ENCODE measurements at regions not wholly inside any gene's neighbourhood (a gene's known extent, or its start where the extent isn't known, plus 50 kb on each side); places are given as distances from the start of the nearest gene placed in this dataset.

DNA sequence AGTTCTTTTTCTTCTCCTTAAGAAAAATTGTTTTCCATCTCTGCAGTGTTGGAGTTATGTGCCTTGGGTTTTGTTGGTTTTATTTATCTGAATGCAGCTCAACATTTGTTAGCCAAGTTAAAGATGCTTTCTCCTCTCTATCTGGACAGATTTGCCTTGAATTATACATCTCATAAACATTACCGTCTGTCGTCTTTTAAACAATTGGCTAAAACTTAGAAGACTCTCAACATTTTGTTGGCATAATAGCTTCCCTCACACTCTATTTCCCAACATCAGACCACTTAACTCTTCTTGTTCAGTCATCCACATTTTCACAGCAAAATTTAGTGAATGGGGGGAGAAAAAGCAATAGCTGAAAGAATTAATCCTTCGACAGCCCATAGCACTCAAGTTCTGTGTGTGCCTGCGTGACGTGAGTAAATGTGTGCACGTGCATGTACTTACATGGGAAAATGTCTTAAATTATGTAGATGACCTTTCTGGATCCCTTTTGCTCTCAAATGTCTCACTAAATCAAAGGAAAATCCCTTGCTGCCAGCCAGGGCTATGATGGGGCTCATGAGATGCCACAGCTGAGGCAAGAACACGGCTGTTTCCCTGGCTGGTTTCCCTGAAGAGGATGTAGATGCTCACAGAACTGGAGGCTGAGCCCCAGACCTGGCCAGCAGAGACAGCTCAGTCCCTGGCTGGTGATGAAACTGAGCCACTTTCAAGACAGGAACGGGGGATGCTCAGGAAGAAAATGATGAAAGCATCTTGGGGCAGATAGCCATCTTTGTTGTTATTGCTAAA is 382.2 kb downstream of the FBXW7 start:
- POLR2A ChIA-PET, result interaction anchor here (0.7 kb wide), 1 partner anchor 163 kb away, joined by 3 read pairs; no protein-coding TSS in a partner anchor

DNA sequence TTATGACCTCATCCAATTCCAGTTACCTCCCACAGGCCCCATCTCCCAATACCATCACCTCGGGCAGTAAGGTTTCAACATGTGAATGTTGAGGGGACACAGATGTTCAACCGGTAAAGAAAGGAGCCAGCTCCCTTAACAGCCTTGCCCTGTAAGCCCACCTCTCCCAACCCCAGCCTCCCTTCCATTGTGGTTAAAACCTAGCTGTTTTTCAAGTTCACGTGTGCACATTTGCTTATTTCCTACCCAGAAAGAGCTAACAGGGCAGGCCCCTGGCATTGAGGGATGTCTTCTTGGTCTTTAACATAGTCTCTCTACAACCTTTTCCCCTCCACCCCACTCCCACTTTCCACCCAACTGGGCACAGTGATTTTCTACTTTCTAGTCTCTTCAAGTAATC is 385.7 kb downstream of the FBXW7 start:
- intact Hi-C loops (cut with micrococcal nuclease; ENCODE audit: unreplicated experiment), result no loop called here
- Histone ChIP-seq H2AFZ (ENCODE audit: low read length) (no peak overlapping the region), H3K4me3 (ENCODE audit: low read depth, low read length, poor library complexity, severe bottlenecking) (no peak overlapping the region), H4K20me1 (ENCODE audit: insufficient read depth, low read length) (no peaks in the 10 kb centered on the region), H3K27ac (ENCODE audit: low read depth, low read length, poor library complexity, severe bottlenecking) (no peak overlapping the region), H3K9me3 (ENCODE audit: low read length) (no peaks in the 10 kb centered on the region), H3K79me2 (ENCODE audit: insufficient read depth, low read depth, low read length) (no peaks in the 10 kb centered on the region), H3K4me2 (ENCODE audit: low read length) (no peak overlapping the region), H3K9me2 (ENCODE audit: insufficient read depth, low read length) (no peaks in the 10 kb centered on the region), H3K36me3 (ENCODE audit: insufficient read depth, low read length) (no peaks in the 10 kb centered on the region), H3K4me1 (ENCODE audit: insufficient read depth, low read length, poor library complexity, severe bottlenecking) (no peaks in the 10 kb centered on the region)
- BruUV-seq (replicated peaks), result no TSS peak
- POLR2A ChIA-PET, result no interaction called here
- no peak for DNase-seq (ENCODE audit: low spot score)
- CTCF ChIA-PET (ENCODE audit: unreplicated experiment), result interaction anchor here (0.6 kb wide), 1 partner anchor 32 kb away, joined by 4 read pairs; no protein-coding TSS in a partner anchor
- TF ChIP-seq CTCF (conservative IDR thresholded peaks at IDR 0.05; ENCODE audit: low read length), result no peak
- no peak for TF ChIP-seq EZH2phosphoT487 (IDR thresholded peaks at IDR 0.05; ENCODE audit: borderline replicate concordance, low read depth, low read length)

More for the DNA sequence above, 382.2 kb downstream of the FBXW7 start:
- DNase-seq (ENCODE audit: low spot score), result no peak
- no peak for TF ChIP-seq EZH2phosphoT487 (IDR thresholded peaks at IDR 0.05; ENCODE audit: borderline replicate concordance, low read depth, low read length)
- TF ChIP-seq CTCF (conservative IDR thresholded peaks at IDR 0.05; ENCODE audit: low read length), result no peak
- H3K9me3 ChIP-seq (ENCODE audit: low read length), result no peaks in the 10 kb centered on the region
- intact Hi-C loops (cut with micrococcal nuclease; ENCODE audit: unreplicated experiment), result no loop called here
- BruUV-seq (replicated peaks), result no TSS peak
- no peak overlapping the region for H3K4me3 ChIP-seq (ENCODE audit: low read depth, low read length, poor library complexity, severe bottlenecking)
- no peak overlapping the region for H2AFZ ChIP-seq (ENCODE audit: low read length)
- H3K4me2 ChIP-seq (ENCODE audit: low read length), result no peak overlapping the region
- H3K36me3 ChIP-seq (ENCODE audit: insufficient read depth, low read length), result no peaks in the 10 kb centered on the region
- no peaks in the 10 kb centered on the region for H3K9me2 ChIP-seq (ENCODE audit: insufficient read depth, low read length)
- no peaks in the 10 kb centered on the region for H3K4me1 ChIP-seq (ENCODE audit: insufficient read depth, low read length, poor library complexity, severe bottlenecking)
- no peaks in the 10 kb centered on the region for H4K20me1 ChIP-seq (ENCODE audit: insufficient read depth, low read length)
- H3K79me2 ChIP-seq (ENCODE audit: insufficient read depth, low read depth, low read length), result no peaks in the 10 kb centered on the region
- no peak overlapping the region for H3K27ac ChIP-seq (ENCODE audit: low read depth, low read length, poor library complexity, severe bottlenecking)
- CTCF ChIA-PET (ENCODE audit: unreplicated experiment), result no interaction called here

DNA sequence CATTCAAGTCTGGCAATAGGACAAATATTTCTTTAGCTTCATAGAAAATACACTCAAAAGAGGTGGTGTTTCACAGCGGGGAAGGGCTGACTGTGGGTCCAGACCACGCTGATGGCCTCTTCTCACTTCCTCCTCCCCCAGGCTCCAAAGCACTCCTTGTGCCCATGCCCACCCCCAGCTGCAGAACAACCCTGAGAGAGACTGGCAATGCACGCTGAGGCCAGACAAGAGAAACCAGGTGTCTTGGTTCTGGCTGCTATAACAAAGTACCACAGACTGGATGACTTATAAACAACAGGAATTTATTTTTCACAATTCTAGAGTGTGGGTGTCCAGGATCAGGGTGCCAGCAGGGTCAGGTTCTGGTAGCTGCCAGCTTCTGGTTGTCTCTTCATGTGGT is 386.1 kb downstream of the FBXW7 start:
- no TSS peak for BruUV-seq (replicated peaks)
- no peak overlapping the region for H3K4me3 ChIP-seq (ENCODE audit: low read depth, low read length, poor library complexity, severe bottlenecking)
- CTCF ChIA-PET (ENCODE audit: unreplicated experiment), result no interaction called here
- no peak overlapping the region for H3K4me2 ChIP-seq (ENCODE audit: low read length)
- no peaks in the 10 kb centered on the region for H3K4me1 ChIP-seq (ENCODE audit: insufficient read depth, low read length, poor library complexity, severe bottlenecking)
- H3K79me2 ChIP-seq (ENCODE audit: insufficient read depth, low read depth, low read length), result no peaks in the 10 kb centered on the region
- H3K9me2 ChIP-seq (ENCODE audit: insufficient read depth, low read length), result no peaks in the 10 kb centered on the region
- POLR2A ChIA-PET, result no interaction called here
- no peaks in the 10 kb centered on the region for H3K9me3 ChIP-seq (ENCODE audit: low read length)
- no peak for DNase-seq (ENCODE audit: low spot score)
- H4K20me1 ChIP-seq (ENCODE audit: insufficient read depth, low read length), result no peaks in the 10 kb centered on the region
- H3K27ac ChIP-seq (ENCODE audit: low read depth, low read length, poor library complexity, severe bottlenecking), result no peak overlapping the region
- H3K36me3 ChIP-seq (ENCODE audit: insufficient read depth, low read length), result no peaks in the 10 kb centered on the region
- intact Hi-C loops (cut with micrococcal nuclease; ENCODE audit: unreplicated experiment), result no loop called here
- no peak for TF ChIP-seq CTCF (conservative IDR thresholded peaks at IDR 0.05; ENCODE audit: low read length)
- no peak for TF ChIP-seq EZH2phosphoT487 (IDR thresholded peaks at IDR 0.05; ENCODE audit: borderline replicate concordance, low read depth, low read length)
- H2AFZ ChIP-seq (ENCODE audit: low read length), result no peak overlapping the region

Data from OCI-LY7 (cell line).